ENCODE measurements at regions not wholly inside any gene's neighbourhood (a gene's known extent, or its start where the extent isn't known, plus 50 kb on each side); places are given as distances from the start of the nearest gene placed in this dataset.

DNA sequence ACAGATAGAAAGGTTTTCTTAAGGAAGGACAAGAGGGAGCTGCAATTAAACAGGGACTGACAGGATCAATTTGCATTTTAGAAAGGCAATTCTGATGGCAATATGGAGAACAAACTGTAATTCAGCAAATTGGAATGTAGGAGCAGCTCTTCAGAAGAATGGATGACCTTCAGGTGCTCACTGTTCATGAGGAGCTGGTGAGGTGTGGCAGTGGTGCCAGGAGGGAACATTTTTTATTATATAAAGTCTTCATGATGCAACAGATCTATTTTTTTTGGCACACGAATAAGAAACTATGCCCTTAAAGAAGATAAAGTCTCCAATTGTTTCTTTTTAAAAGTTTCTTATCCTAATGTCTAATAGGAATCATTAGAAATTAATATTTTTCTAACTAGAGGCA lies 151.7 kb downstream of the SLC38A4 start:
- Histone ChIP-seq H3K79me1 (replicated peaks; ENCODE audit: low read length, poor library complexity, severe bottlenecking) (no peaks in the 10 kb centered on the region), H3K18ac (ENCODE audit: low read depth in 1 of 2, low read length in 2 of 2) (no peak overlapping the region), H3K9ac (ENCODE audit: low read length) (no peak overlapping the region), H3K27me3 (ENCODE audit: control insufficient read depth in 1 of 2, insufficient read depth in 1 of 2, low read length in 2 of 2) (no peaks in the 10 kb centered on the region), H4K8ac (ENCODE audit: low read length) (no peak overlapping the region), H2BK15ac (ENCODE audit: low read depth, poor library complexity, severe bottlenecking) (no peak overlapping the region), H3K4me1 (ENCODE audit: control insufficient read depth, insufficient read depth, low read depth, low read length) (peaks cover 3% of the 10 kb centered on the region), H2BK120ac (ENCODE audit: low read depth, low read length) (no peak overlapping the region), H2BK12ac (ENCODE audit: low read length in 2 of 2) (no peak overlapping the region), H3K14ac (ENCODE audit: low read length in 2 of 2) (no peak overlapping the region), H3K4me2 (ENCODE audit: low read length, poor library complexity, severe bottlenecking) (no peak overlapping the region), H3K23ac (ENCODE audit: low read length in 2 of 2) (no peak overlapping the region), H2AK5ac (ENCODE audit: low read length, severe bottlenecking) (no peak overlapping the region), H3K36me3 (ENCODE audit: control insufficient read depth in 1 of 2, insufficient read depth in 2 of 2, low read depth in 1 of 2, low read length in 2 of 2) (no peaks in the 10 kb centered on the region), H3K9me3 (ENCODE audit: control insufficient read depth, low read length) (no peaks in the 10 kb centered on the region), H4K91ac (ENCODE audit: low read length) (no peak overlapping the region), H2AFZ (ENCODE audit: low read depth, low read length) (no peak overlapping the region), H2BK5ac (ENCODE audit: low read depth, low read length, poor library complexity, severe bottlenecking) (no peak overlapping the region), H3K27ac (ENCODE audit: low read length, poor library complexity, severe bottlenecking) (no peak overlapping the region), H3K4me3 (ENCODE audit: insufficient read depth in 1 of 2, low read depth in 1 of 2, low read length in 2 of 2) (no peak overlapping the region), H3K4ac (ENCODE audit: low read depth in 1 of 2, low read length in 2 of 2) (no peak overlapping the region)
- no peak for DNase-seq
- WGBS, result no CpG with 5 or more reads among the region's 1 CpG

DNA sequence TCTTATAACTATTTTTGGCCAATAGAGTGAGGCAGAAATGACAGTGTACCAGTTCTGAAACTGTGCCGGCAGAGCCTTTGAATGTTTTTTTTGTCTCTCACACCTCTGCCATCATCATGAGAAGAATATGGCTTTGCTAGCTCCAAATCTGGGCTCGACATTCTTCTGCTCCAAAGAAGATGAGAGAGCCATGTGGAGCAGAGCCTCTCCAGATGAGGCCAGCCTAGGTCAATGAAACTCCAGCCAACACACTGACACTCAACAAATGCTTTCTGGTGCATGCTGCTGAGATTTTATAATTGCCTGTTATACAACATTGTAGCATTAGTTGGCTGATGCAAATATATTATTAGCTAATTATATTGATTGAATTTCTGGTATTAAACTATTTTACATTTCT lies 154.7 kb downstream of the SLC38A4 start:
- H2BK12ac ChIP-seq (ENCODE audit: low read length in 2 of 2), result no peak overlapping the region

DNA sequence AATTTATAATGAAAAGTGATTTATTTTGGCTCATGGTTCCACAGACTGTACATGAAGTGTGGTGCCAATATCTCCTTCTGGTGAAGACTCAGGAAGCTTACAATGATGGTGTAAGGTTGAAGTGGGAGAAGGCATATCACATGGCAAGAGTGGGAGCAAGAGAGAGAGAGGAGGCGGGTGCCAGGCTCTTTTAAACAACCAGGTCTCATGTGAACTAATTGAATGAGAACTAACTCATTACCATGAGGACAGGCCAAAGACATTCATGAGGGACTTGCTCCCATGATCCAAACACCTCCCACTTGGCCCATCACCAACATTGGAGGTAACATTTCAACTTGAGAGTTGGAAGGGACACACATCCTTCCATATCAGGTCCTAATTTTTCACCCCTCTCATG lies 155.2 kb downstream of the SLC38A4 start:
- H3K27me3 ChIP-seq (ENCODE audit: control insufficient read depth in 1 of 2, insufficient read depth in 1 of 2, low read length in 2 of 2), result no peaks in the 10 kb centered on the region
- no peaks in the 10 kb centered on the region for H3K4me1 ChIP-seq (ENCODE audit: control insufficient read depth, insufficient read depth, low read depth, low read length)
- no peaks in the 10 kb centered on the region for H3K79me1 ChIP-seq (replicated peaks; ENCODE audit: low read length, poor library complexity, severe bottlenecking)
- no peak overlapping the region for H4K91ac ChIP-seq (ENCODE audit: low read length)
- no peak overlapping the region for H2AK5ac ChIP-seq (ENCODE audit: low read length, severe bottlenecking)
- no peak overlapping the region for H3K4me3 ChIP-seq (ENCODE audit: insufficient read depth in 1 of 2, low read depth in 1 of 2, low read length in 2 of 2)
- H2BK15ac ChIP-seq (ENCODE audit: low read depth, poor library complexity, severe bottlenecking), result no peak overlapping the region
- no peak for DNase-seq
- no peak overlapping the region for H3K23ac ChIP-seq (ENCODE audit: low read length in 2 of 2)
- no peak overlapping the region for H2AFZ ChIP-seq (ENCODE audit: low read depth, low read length)
- H3K18ac ChIP-seq (ENCODE audit: low read depth in 1 of 2, low read length in 2 of 2), result no peak overlapping the region
- H3K14ac ChIP-seq (ENCODE audit: low read length in 2 of 2), result no peak overlapping the region
- H3K36me3 ChIP-seq (ENCODE audit: control insufficient read depth in 1 of 2, insufficient read depth in 2 of 2, low read depth in 1 of 2, low read length in 2 of 2), result no peaks in the 10 kb centered on the region
- H4K8ac ChIP-seq (ENCODE audit: low read length), result no peak overlapping the region
- no peak overlapping the region for H2BK120ac ChIP-seq (ENCODE audit: low read depth, low read length)
- H3K9ac ChIP-seq (ENCODE audit: low read length), result no peak overlapping the region
- H3K27ac ChIP-seq (ENCODE audit: low read length, poor library complexity, severe bottlenecking), result no peak overlapping the region
- H3K4me2 ChIP-seq (ENCODE audit: low read length, poor library complexity, severe bottlenecking), result no peak overlapping the region
- no peak overlapping the region for H2BK5ac ChIP-seq (ENCODE audit: low read depth, low read length, poor library complexity, severe bottlenecking)
- no peak overlapping the region for H2BK12ac ChIP-seq (ENCODE audit: low read length in 2 of 2)
- no peaks in the 10 kb centered on the region for H3K9me3 ChIP-seq (ENCODE audit: control insufficient read depth, low read length)
- WGBS, result 80% methylated on average over 1 of the region's 1 CpG
- no peak overlapping the region for H3K4ac ChIP-seq (ENCODE audit: low read depth in 1 of 2, low read length in 2 of 2)

More for the DNA sequence above, 154.7 kb downstream of the SLC38A4 start:
- Histone ChIP-seq H3K4me1 (ENCODE audit: control insufficient read depth, insufficient read depth, low read depth, low read length) (peaks cover 3% of the 10 kb centered on the region), H2BK120ac (ENCODE audit: low read depth, low read length) (no peak overlapping the region), H2BK5ac (ENCODE audit: low read depth, low read length, poor library complexity, severe bottlenecking) (no peak overlapping the region), H2AFZ (ENCODE audit: low read depth, low read length) (no peak overlapping the region), H3K36me3 (ENCODE audit: control insufficient read depth in 1 of 2, insufficient read depth in 2 of 2, low read depth in 1 of 2, low read length in 2 of 2) (no peaks in the 10 kb centered on the region), H3K9ac (ENCODE audit: low read length) (no peak overlapping the region), H3K79me1 (replicated peaks; ENCODE audit: low read length, poor library complexity, severe bottlenecking) (no peaks in the 10 kb centered on the region), H3K27ac (ENCODE audit: low read length, poor library complexity, severe bottlenecking) (no peak overlapping the region), H3K4ac (ENCODE audit: low read depth in 1 of 2, low read length in 2 of 2) (no peak overlapping the region), H2AK5ac (ENCODE audit: low read length, severe bottlenecking) (no peak overlapping the region), H4K91ac (ENCODE audit: low read length) (no peak overlapping the region), H4K8ac (ENCODE audit: low read length) (no peak overlapping the region), H3K23ac (ENCODE audit: low read length in 2 of 2) (no peak overlapping the region), H2BK15ac (ENCODE audit: low read depth, poor library complexity, severe bottlenecking) (no peak overlapping the region), H3K27me3 (ENCODE audit: control insufficient read depth in 1 of 2, insufficient read depth in 1 of 2, low read length in 2 of 2) (no peaks in the 10 kb centered on the region), H3K4me2 (ENCODE audit: low read length, poor library complexity, severe bottlenecking) (no peak overlapping the region), H3K14ac (ENCODE audit: low read length in 2 of 2) (no peak overlapping the region), H3K4me3 (ENCODE audit: insufficient read depth in 1 of 2, low read depth in 1 of 2, low read length in 2 of 2) (no peak overlapping the region), H3K9me3 (ENCODE audit: control insufficient read depth, low read length) (no peaks in the 10 kb centered on the region), H3K18ac (ENCODE audit: low read depth in 1 of 2, low read length in 2 of 2) (no peak overlapping the region)
- 96% methylated on average over 2 of the region's 2 CpGs for WGBS
- DNase-seq, result no peak

DNA sequence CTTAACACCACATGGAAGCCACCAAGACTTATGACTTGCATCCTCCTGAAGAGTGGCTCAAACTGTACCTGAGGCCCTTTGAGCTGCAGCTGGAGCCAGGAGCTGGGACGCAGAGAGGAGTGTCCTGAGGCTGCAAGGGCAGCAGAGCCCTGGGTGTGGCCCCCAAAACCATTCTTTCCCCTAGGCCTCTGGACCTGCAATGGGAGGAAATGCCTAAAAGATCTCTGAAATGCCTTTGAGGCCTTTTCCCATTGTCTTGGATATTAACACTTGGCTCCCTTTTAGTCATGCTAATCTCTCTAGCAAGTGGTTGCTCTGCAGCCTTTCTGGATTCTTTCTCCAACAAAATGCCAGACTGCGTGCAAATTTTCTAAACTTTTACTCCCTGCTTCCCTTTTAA lies 156.1 kb downstream of the SLC38A4 start:
- H3K36me3 ChIP-seq (ENCODE audit: control insufficient read depth in 1 of 2, insufficient read depth in 2 of 2, low read depth in 1 of 2, low read length in 2 of 2), result no peaks in the 10 kb centered on the region
- H3K14ac ChIP-seq (ENCODE audit: low read length in 2 of 2), result no peak overlapping the region
- H3K4me1 ChIP-seq (ENCODE audit: control insufficient read depth, insufficient read depth, low read depth, low read length), result no peaks in the 10 kb centered on the region
- H3K23ac ChIP-seq (ENCODE audit: low read length in 2 of 2), result no peak overlapping the region
- no peak overlapping the region for H4K91ac ChIP-seq (ENCODE audit: low read length)
- no peak overlapping the region for H3K9ac ChIP-seq (ENCODE audit: low read length)
- H2AK5ac ChIP-seq (ENCODE audit: low read length, severe bottlenecking), result no peak overlapping the region
- WGBS, result 35% methylated on average over 2 of the region's 2 CpGs
- no peak overlapping the region for H3K27ac ChIP-seq (ENCODE audit: low read length, poor library complexity, severe bottlenecking)
- H2BK120ac ChIP-seq (ENCODE audit: low read depth, low read length), result no peak overlapping the region
- H3K79me1 ChIP-seq (replicated peaks; ENCODE audit: low read length, poor library complexity, severe bottlenecking), result no peaks in the 10 kb centered on the region
- no peak for DNase-seq
- no peak overlapping the region for H3K4ac ChIP-seq (ENCODE audit: low read depth in 1 of 2, low read length in 2 of 2)
- no peak overlapping the region for H2BK12ac ChIP-seq (ENCODE audit: low read length in 2 of 2)
- no peak overlapping the region for H3K4me2 ChIP-seq (ENCODE audit: low read length, poor library complexity, severe bottlenecking)
- peak overlapping the region in 1 of 2 experiments; percentile 5 for H3K18ac ChIP-seq (ENCODE audit: low read depth in 1 of 2, low read length in 2 of 2)
- H2AFZ ChIP-seq (ENCODE audit: low read depth, low read length), result no peak overlapping the region
- peak overlapping the region; percentile 73 for H2BK15ac ChIP-seq (ENCODE audit: low read depth, poor library complexity, severe bottlenecking)
- no peak overlapping the region for H2BK5ac ChIP-seq (ENCODE audit: low read depth, low read length, poor library complexity, severe bottlenecking)
- H3K9me3 ChIP-seq (ENCODE audit: control insufficient read depth, low read length), result no peaks in the 10 kb centered on the region
- no peak overlapping the region for H3K4me3 ChIP-seq (ENCODE audit: insufficient read depth in 1 of 2, low read depth in 1 of 2, low read length in 2 of 2)
- no peaks in the 10 kb centered on the region for H3K27me3 ChIP-seq (ENCODE audit: control insufficient read depth in 1 of 2, insufficient read depth in 1 of 2, low read length in 2 of 2)
- H4K8ac ChIP-seq (ENCODE audit: low read length), result no peak overlapping the region
